Sigmoid colon (tissue), 6 donors: ENCODE measurements at regions not wholly inside any gene's neighbourhood (a gene's known extent, or its start where the extent isn't known, plus 50 kb on each side); places are given as distances from the start of the nearest gene placed in this dataset.

ENCODE experiments used
- DNase-seq: peaks from one replicate; pipeline ENCODE4 v3.0.0-alpha.2; 2019
- H3K27ac ChIP-seq, 4 donors: fragments of 200-600 bp; sonication (generic); one replicate each; pipeline ENCODE4 v1.5.1; 2016 to 2019; ENCODE audit warnings: mild to moderate bottlenecking in 1 of 4
- H3K27me3 ChIP-seq, 3 donors: fragments of 200-600 bp; sonication (generic); one replicate each; pipeline ENCODE4 v1.5.1; 2019; ENCODE audit warnings: mild to moderate bottlenecking in 1 of 3
- H3K36me3 ChIP-seq, 4 donors: fragments of 200-600 bp; sonication (generic); one replicate each; pipeline ENCODE4 v1.5.1; 2016 to 2019
- H3K4me1 ChIP-seq, 4 donors: fragments of 200-600 bp; sonication (generic); one replicate each; pipeline ENCODE4 v1.5.1; 2017 to 2019
- H3K4me3 ChIP-seq, 4 donors: fragments of 200-600 bp; sonication (generic); one replicate each; pipeline ENCODE4 v1.5.1; 2017 to 2019; ENCODE audit warnings: mild to moderate bottlenecking in 2 of 4, moderate library complexity in 1 of 4
- H3K9me3 ChIP-seq, 4 donors: fragments of 200-600 bp in 3 of 4; sonication (generic) in 3 of 4; one replicate each; pipeline versions ENCODE4 v1.5.1 to v1.6.1; 2013 to 2019
- CTCF ChIP-seq, 4 experiments: fragments of 450-650 bp in 3 of 4; fragments of 200-600 bp in 1 of 4; IDR thresholded peaks; one replicate each; pipeline ENCODE4 v1.5.1; 2016 to 2019; ENCODE audit warnings: antibody characterized with exemption in 4 of 4, mild to moderate bottlenecking in 3 of 4, moderate library complexity in 2 of 4
- EP300 ChIP-seq, 4 donors: sonication (generic); formaldehyde crosslinking; IDR thresholded peaks; one replicate each; pipeline ENCODE4 v1.6.1; 2017; ENCODE audit warnings: antibody characterized with exemption in 4 of 4
- POLR2A ChIP-seq, 2 donors: fragments of 450-650 bp; IDR thresholded peaks; one replicate each; pipeline ENCODE4 v1.6.1; 2016; ENCODE audit warnings: antibody characterized with exemption in 2 of 2, mild to moderate bottlenecking in 2 of 2, moderate library complexity in 2 of 2
- POLR2AphosphoS5 ChIP-seq, 4 donors: sonication (generic); formaldehyde crosslinking; IDR thresholded peaks; one replicate each; pipeline ENCODE4 v1.6.1; 2017; ENCODE audit warnings: antibody characterized with exemption in 4 of 4
- WGBS, 2 donors: extraction: QIAGEN DNeasy Blood & Tissue Kit; methylation state at CpG; one replicate each; pipeline ENCODE4 v1.1.7; 2013; 5-methylcytosine and 5-hydroxymethylcytosine counted together
- intact Hi-C: fragments of 100-400 bp; cut with DNase I; formaldehyde crosslinking; loops from one replicate; pipeline ENCODE4 v1.15.1; 2023
- donor health status: healthy with polysubstance abuse.
- donor health status: healthy.

GRCh38 chr9:16347886-16348285 lies 522.6 kb downstream of the BNC2 start:
- DNase-seq = no peak
- Histone ChIP-seq H3K9me3 (no peaks in the 10 kb centered on the region), H3K4me1 (peaks cover 0 to 11% (median 0%) of the 10 kb centered on the region in 4 donors), H3K27ac (no peak overlapping the region), H3K36me3 (no peaks in the 10 kb centered on the region), H3K4me3 (no peak overlapping the region), H3K27me3 (no peaks in the 10 kb centered on the region)
- 91 to 93% methylated on average over 5 of the region's 5 CpGs for WGBS, 2 donors
- TF ChIP-seq POLR2A (IDR thresholded peaks at IDR 0.05) (no peak), POLR2AphosphoS5 (IDR thresholded peaks at IDR 0.05) (no peak), EP300 (IDR thresholded peaks at IDR 0.05) (no peak)
- intact Hi-C loops = no loop called here

GRCh38 chr9:16348531-16348930 lies 521.9 kb downstream of the BNC2 start:
- no peak overlapping the region for H3K4me3 ChIP-seq

GRCh38 chr9:16352251-16352650 lies 518.2 kb downstream of the BNC2 start:
- H3K9me3 ChIP-seq = no peaks in the 10 kb centered on the region
- no peaks in the 10 kb centered on the region for H3K27me3 ChIP-seq
- H3K4me1 ChIP-seq = no peaks in the 10 kb centered on the region
- TF ChIP-seq POLR2AphosphoS5 (IDR thresholded peaks at IDR 0.05) (no peak), CTCF (IDR thresholded peaks at IDR 0.05) (no peak), POLR2A (IDR thresholded peaks at IDR 0.05) (no peak), EP300 (IDR thresholded peaks at IDR 0.05) (no peak)
- WGBS, 2 donors = 75 to 80% methylated on average over 1 of the region's 1 CpG
- no peak overlapping the region for H3K27ac ChIP-seq
- no peak overlapping the region for H3K4me3 ChIP-seq
- DNase-seq = no peak
- intact Hi-C loops = loop anchor here (10.0 kb wide), 1 partner anchor 53 kb away; no protein-coding TSS in a partner anchor
- no peaks in the 10 kb centered on the region for H3K36me3 ChIP-seq

More at GRCh38 chr9:16348531-16348930, 521.9 kb downstream of the BNC2 start:
- no peak overlapping the region for H3K27ac ChIP-seq
- no peaks in the 10 kb centered on the region for H3K9me3 ChIP-seq
- H3K4me1 ChIP-seq = peaks cover 0 to 11% (median 0%) of the 10 kb centered on the region in 4 donors
- H3K36me3 ChIP-seq = no peaks in the 10 kb centered on the region
- intact Hi-C loops = no loop called here
- WGBS, 2 donors = 93 to 95% methylated on average over 4 of the region's 4 CpGs
- no peak for TF ChIP-seq POLR2A (IDR thresholded peaks at IDR 0.05)
- no peak for DNase-seq
- no peaks in the 10 kb centered on the region for H3K27me3 ChIP-seq

GRCh38 chr9:16352791-16353401 lies 517.6 kb downstream of the BNC2 start:
- Histone ChIP-seq H3K36me3 (no peaks in the 10 kb centered on the region), H3K27ac (no peak overlapping the region), H3K27me3 (no peaks in the 10 kb centered on the region), H3K9me3 (no peaks in the 10 kb centered on the region), H3K4me1 (no peaks in the 10 kb centered on the region), H3K4me3 (no peak overlapping the region)
- TF ChIP-seq CTCF (IDR thresholded peaks at IDR 0.05) (no peak), POLR2A (IDR thresholded peaks at IDR 0.05) (no peak), EP300 (IDR thresholded peaks at IDR 0.05) (no peak), POLR2AphosphoS5 (IDR thresholded peaks at IDR 0.05) (no peak)
- DNase-seq = no peak
- intact Hi-C loops = loop anchor here (10.0 kb wide), 1 partner anchor 52 kb away; no protein-coding TSS in a partner anchor
- 78% methylated on average over 3 of the region's 3 CpGs for WGBS, 2 donors

GRCh38 chr9:16356196-16356765 lies 514.2 kb downstream of the BNC2 start:
- no peak overlapping the region for H3K4me3 ChIP-seq
- intact Hi-C loops = loop anchor here (10.0 kb wide), 1 partner anchor 49 kb away; no protein-coding TSS in a partner anchor
- H3K9me3 ChIP-seq = no peaks in the 10 kb centered on the region
- DNase-seq = no peak
- no peaks in the 10 kb centered on the region for H3K27me3 ChIP-seq
- 77 to 81% methylated on average over 8 of the region's 8 CpGs for WGBS, 2 donors
- no peak overlapping the region for H3K27ac ChIP-seq
- H3K4me1 ChIP-seq = no peaks in the 10 kb centered on the region
- H3K36me3 ChIP-seq = no peaks in the 10 kb centered on the region
- TF ChIP-seq EP300 (IDR thresholded peaks at IDR 0.05) (no peak), POLR2AphosphoS5 (IDR thresholded peaks at IDR 0.05) (no peak), POLR2A (IDR thresholded peaks at IDR 0.05) (no peak), CTCF (IDR thresholded peaks at IDR 0.05) (no peak)
